Gastrocnemius medialis (tissue), 4 donors: ENCODE measurements at regions not wholly inside any gene's neighbourhood (a gene's known extent, or its start where the extent isn't known, plus 50 kb on each side); places are given as distances from the start of the nearest gene placed in this dataset.

Experiments
- POLR2A ChIP-seq, 2 donors: fragments of 450-650 bp; IDR thresholded peaks; one replicate each; pipeline ENCODE4 v1.6.1; 2017; ENCODE audit warnings: antibody characterized with exemption in 2 of 2, mild to moderate bottlenecking in 2 of 2, moderate library complexity in 2 of 2
- TF ChIP-seq, protein P1 (sequence below), 5 experiments: fragments of 450-650 bp in 3 of 5; fragments of 200-600 bp in 2 of 5; sonication (generic) in 2 of 5; IDR thresholded peaks in 4 of 5; conservative IDR thresholded peaks in 1 of 5; 1 replicate in 4 of 5; 2 replicates in 1 of 5; pipeline ENCODE4 v1.5.1; 2016 to 2019; ENCODE audit warnings: antibody characterized with exemption in 5 of 5, mild to moderate bottlenecking in 3 of 5, moderate library complexity in 3 of 5

DNA sequence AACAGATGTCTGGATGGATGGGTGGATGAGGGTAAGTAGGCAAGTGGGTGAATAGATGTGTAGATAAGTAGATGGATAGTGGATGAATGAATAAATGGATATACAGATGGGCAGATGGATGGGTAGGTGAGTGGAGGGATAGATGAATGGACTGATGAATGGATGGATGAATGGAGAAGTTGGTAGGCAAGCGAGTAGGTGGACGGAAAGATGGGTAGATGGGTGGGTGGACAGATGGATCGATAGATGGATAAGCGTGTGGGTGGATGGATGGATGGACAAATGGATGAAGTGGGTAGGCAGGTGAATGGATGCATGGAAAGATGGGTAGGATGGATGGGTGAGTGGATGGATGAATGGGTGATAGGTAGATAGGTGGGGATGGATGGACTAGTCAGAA is 393.2 kb downstream of the SHANK2 start:
- TF ChIP-seq, protein P1, sequence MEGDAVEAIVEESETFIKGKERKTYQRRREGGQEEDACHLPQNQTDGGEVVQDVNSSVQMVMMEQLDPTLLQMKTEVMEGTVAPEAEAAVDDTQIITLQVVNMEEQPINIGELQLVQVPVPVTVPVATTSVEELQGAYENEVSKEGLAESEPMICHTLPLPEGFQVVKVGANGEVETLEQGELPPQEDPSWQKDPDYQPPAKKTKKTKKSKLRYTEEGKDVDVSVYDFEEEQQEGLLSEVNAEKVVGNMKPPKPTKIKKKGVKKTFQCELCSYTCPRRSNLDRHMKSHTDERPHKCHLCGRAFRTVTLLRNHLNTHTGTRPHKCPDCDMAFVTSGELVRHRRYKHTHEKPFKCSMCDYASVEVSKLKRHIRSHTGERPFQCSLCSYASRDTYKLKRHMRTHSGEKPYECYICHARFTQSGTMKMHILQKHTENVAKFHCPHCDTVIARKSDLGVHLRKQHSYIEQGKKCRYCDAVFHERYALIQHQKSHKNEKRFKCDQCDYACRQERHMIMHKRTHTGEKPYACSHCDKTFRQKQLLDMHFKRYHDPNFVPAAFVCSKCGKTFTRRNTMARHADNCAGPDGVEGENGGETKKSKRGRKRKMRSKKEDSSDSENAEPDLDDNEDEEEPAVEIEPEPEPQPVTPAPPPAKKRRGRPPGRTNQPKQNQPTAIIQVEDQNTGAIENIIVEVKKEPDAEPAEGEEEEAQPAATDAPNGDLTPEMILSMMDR (IDR thresholded peaks at IDR 0.05 in 4 of 5, conservative IDR thresholded peaks at IDR 0.05 in 1 of 5), result no peak
- TF ChIP-seq POLR2A (IDR thresholded peaks at IDR 0.05), result no peak
